HCT116 (cell line): ENCODE measurements at regions not wholly inside any gene's neighbourhood (a gene's known extent, or its start where the extent isn't known, plus 50 kb on each side); places are given as distances from the start of the nearest gene placed in this dataset.

ENCODE experiments used
- ATAC-seq: fragments of 200-7000 bp; cut with Tn5 transposase; 2 replicates; pipeline ENCODE4 v1.9.1; 2020; ENCODE audit warnings: mild to moderate bottlenecking, moderate library complexity
- BruUV-seq: library from RNA; stranded (reverse); fragments of 400-500 nt; replicated peaks from 2 replicates; lab custom pipeline; 2021; lab: Mats Ljungman, UMichigan
- CTCF ChIA-PET: fragments of 300-600 bp; sonication (Branson Sonifier 250); formaldehyde crosslinking; loops from one replicate; lab custom pipeline; 2021; ENCODE audit warnings: antibody characterized with exemption; lab: Charles Lee
- POLR2A ChIA-PET: fragments of 300-600, 350-600 bp; sonication (Branson Sonifier 250); formaldehyde crosslinking; loops from one replicate; lab custom pipeline; 2021; ENCODE audit warnings: antibody characterized with exemption; lab: Charles Lee
- RAD21 ChIA-PET, 2 experiments: fragments of 300-600 bp; sonication (Branson Sonifier 250); formaldehyde crosslinking; loops; one replicate each; lab custom pipeline; 2023; ENCODE audit warnings: low total read pairs in 2 of 2; ENCODE audit not compliant: uncharacterized antibody in 2 of 2, unreplicated experiment in 2 of 2, low non-redundant PET in 1 of 2; lab: Charles Lee
- DNase-seq: peaks from one replicate; pipeline ENCODE4 v3.0.0-alpha.2; 2010; ENCODE audit warnings: low read depth, low spot score
- H2AFZ ChIP-seq: fragments of 200-600 bp; shearing (Covaris generic), sonication (generic); 2 replicates; pipeline ENCODE4 v1.6.1; 2017; ENCODE audit warnings: low read depth, mixed run types, mixed read lengths, antibody characterized with exemption, low read length; ENCODE audit not compliant: poor library complexity, severe bottlenecking
- H3K27ac ChIP-seq: 2 replicates; pipeline ENCODE4 v1.5.1; 2012; ENCODE audit warnings: low read depth, low read length
- H3K27me3 ChIP-seq: fragments of 200-600 bp; sonication (generic); 2 replicates; pipeline ENCODE4 v1.6.1; 2016; ENCODE audit warnings: mixed run types, low read length, mixed read lengths; ENCODE audit not compliant: insufficient read depth
- H3K36me3 ChIP-seq, 2 experiments: fragments of 200-500 bp in 1 of 2; fragments of 200-600 bp in 1 of 2; sonication (Bioruptor generic) in 1 of 2; sonication (generic) in 1 of 2; 2 replicates each; pipeline versions ENCODE4 v1.5.1 to v1.6.1; 2014 to 2016; ENCODE audit warnings: low read length in 2 of 2, inconsistent platforms in 1 of 2, mixed read lengths in 1 of 2, mixed run types in 1 of 2; ENCODE audit not compliant: insufficient read depth in 2 of 2, control insufficient read depth in 1 of 2
- H3K4me1 ChIP-seq, 2 experiments: fragments of 200-600 bp in 1 of 2; sonication (generic) in 1 of 2; 2 replicates each; pipeline versions ENCODE4 v1.5.1 to v1.6.1; 2012 to 2017; ENCODE audit warnings: low read length in 2 of 2, inconsistent platforms in 1 of 2, mild to moderate bottlenecking in 1 of 2, mixed read lengths in 1 of 2, mixed run types in 1 of 2, moderate library complexity in 1 of 2; ENCODE audit not compliant: insufficient read depth in 2 of 2, control insufficient read depth in 1 of 2
- H3K4me2 ChIP-seq: fragments of 200-600 bp; sonication (generic); 2 replicates; pipeline ENCODE4 v1.6.1; 2017; ENCODE audit warnings: mixed run types, low read length, mixed read lengths
- H3K4me3 ChIP-seq, 2 experiments: fragments of 200-600 bp in 1 of 2; sonication (generic) in 1 of 2; replicated peaks in 1 of 2; 2 replicates each; pipeline ENCODE4 v1.5.1; 2011 to 2016; ENCODE audit warnings: low read length in 2 of 2, control low read depth in 1 of 2, low read depth in 1 of 2, mild to moderate bottlenecking in 1 of 2, mixed read lengths in 1 of 2, mixed run types in 1 of 2
- H3K79me2 ChIP-seq: fragments of 200-600 bp; sonication (generic); 2 replicates; pipeline ENCODE4 v1.6.1; 2017; ENCODE audit warnings: mild to moderate bottlenecking, mixed run types, low read length, moderate library complexity, mixed read lengths; ENCODE audit not compliant: insufficient read depth
- H3K9ac ChIP-seq: fragments of 200-600 bp; sonication (generic); 2 replicates; pipeline ENCODE4 v1.6.1; 2016; ENCODE audit warnings: low read length, mixed read lengths
- H3K9me2 ChIP-seq: fragments of 200-600 bp; sonication (generic), shearing (Covaris generic); 2 replicates; pipeline ENCODE4 v1.6.1; 2017; ENCODE audit warnings: mixed run types, mild to moderate bottlenecking, moderate library complexity; ENCODE audit not compliant: insufficient read depth
- H3K9me3 ChIP-seq, 2 experiments: fragments of 200-500 bp in 1 of 2; fragments of 200-600 bp in 1 of 2; sonication (Bioruptor generic) in 1 of 2; sonication (generic) in 1 of 2; 2 replicates each; pipeline ENCODE4 v1.6.1; 2014 to 2017; ENCODE audit warnings: low read length in 2 of 2, mixed read lengths in 2 of 2, inconsistent platforms in 1 of 2, low read depth in 1 of 2, mild to moderate bottlenecking in 1 of 2, mixed run types in 1 of 2, moderate library complexity in 1 of 2; ENCODE audit not compliant: control insufficient read depth in 1 of 2, insufficient read depth in 1 of 2
- H4K20me1 ChIP-seq: fragments of 200-600 bp; sonication (generic), shearing (Covaris generic); 2 replicates; pipeline ENCODE4 v1.6.1; 2017; ENCODE audit warnings: mixed run types, mild to moderate bottlenecking, moderate library complexity; ENCODE audit not compliant: insufficient read depth
- ATF3 ChIP-seq: IDR thresholded peaks from 2 replicates; pipeline ENCODE4 v1.6.1; 2012
- CBX3 ChIP-seq: IDR thresholded peaks from 2 replicates; pipeline ENCODE4 v1.6.1; 2012; ENCODE audit warnings: low read depth
- CEBPB ChIP-seq: IDR thresholded peaks from 2 replicates; pipeline ENCODE4 v1.6.1; 2012; ENCODE audit warnings: low read depth
- EGR1 ChIP-seq: IDR thresholded peaks from 2 replicates; pipeline ENCODE4 v1.6.1; 2012; ENCODE audit warnings: low read depth
- EZH2 ChIP-seq: fragments of 200-600 bp; sonication (generic); IDR thresholded peaks from 2 replicates; pipeline ENCODE4 v1.6.1; 2017; ENCODE audit warnings: antibody characterized with exemption, mixed run types
- EZH2phosphoT487 ChIP-seq: fragments of 200-600 bp; IDR thresholded peaks from 2 replicates; pipeline ENCODE4 v1.6.1; 2018; ENCODE audit warnings: antibody characterized with exemption, borderline replicate concordance
- FOSL1 ChIP-seq: IDR thresholded peaks from 2 replicates; pipeline ENCODE4 v1.6.1; 2012; ENCODE audit warnings: low read depth
- JUND ChIP-seq: IDR thresholded peaks from 2 replicates; pipeline ENCODE4 v1.6.1; 2012
- MAX ChIP-seq: IDR thresholded peaks from 2 replicates; pipeline ENCODE4 v1.6.1; 2012
- POLR2AphosphoS5 ChIP-seq: IDR thresholded peaks from 2 replicates; pipeline ENCODE4 v1.6.1; 2011; ENCODE audit warnings: mild to moderate bottlenecking, low read depth, low read length, moderate library complexity
- RAD21 ChIP-seq: IDR thresholded peaks from 2 replicates; pipeline ENCODE4 v1.6.1; 2012; ENCODE audit warnings: low read depth, mild to moderate bottlenecking
- SP1 ChIP-seq: IDR thresholded peaks from 2 replicates; pipeline ENCODE4 v1.6.1; 2012; ENCODE audit warnings: low read depth
- SRF ChIP-seq: IDR thresholded peaks from 2 replicates; pipeline ENCODE4 v1.6.1; 2012; ENCODE audit warnings: low read depth
- TCF7L2 ChIP-seq: IDR thresholded peaks from 2 replicates; pipeline ENCODE4 v1.7.0; 2011; ENCODE audit warnings: borderline replicate concordance, inconsistent platforms; ENCODE audit not compliant: insufficient read depth, insufficient read length; ENCODE audit errors: extremely low read depth
- YY1 ChIP-seq: IDR thresholded peaks from 2 replicates; pipeline ENCODE4 v1.6.1; 2011; ENCODE audit warnings: low read length, low read depth, moderate library complexity, mild to moderate bottlenecking; ENCODE audit not compliant: insufficient replicate concordance; ENCODE audit errors: extremely low read depth
- ZBTB33 ChIP-seq: IDR thresholded peaks from 2 replicates; pipeline ENCODE4 v1.6.1; 2011; ENCODE audit warnings: mild to moderate bottlenecking, low read length, moderate library complexity; ENCODE audit not compliant: insufficient replicate concordance; ENCODE audit errors: extremely low read depth
- ZFX ChIP-seq: fragments of 450-650 bp; IDR thresholded peaks from 2 replicates; pipeline ENCODE4 v1.6.1; 2017
- ZNF274 ChIP-seq: fragments of 200-500 bp; sonication (Bioruptor generic); IDR thresholded peaks from 2 replicates; pipeline ENCODE4 v1.6.1; 2014; ENCODE audit warnings: mild to moderate bottlenecking, low read depth, low read length, inconsistent platforms
- intact Hi-C: fragments of 100-400 bp; cut with micrococcal nuclease; formaldehyde crosslinking; loops from 2 replicates; pipeline ENCODE4 v1.10.0; 2022

- Histone ChIP-seq H3K27me3 (no peaks in the 10 kb centered on the region), H4K20me1 (no peaks in the 10 kb centered on the region), H3K9me3 (no peaks in the 10 kb centered on the region), H3K27ac (no peak overlapping the region), H3K4me1 (peaks cover 0 to 10% of the 10 kb centered on the region in 2 experiments; a peak in 2 of 4 replicates), H3K4me2 (no peak overlapping the region), H3K9me2 (no peaks in the 10 kb centered on the region), H3K36me3 (no peaks in the 10 kb centered on the region), H3K79me2 (no peaks in the 10 kb centered on the region), H2AFZ (peak overlapping the region; percentile 85), H3K9ac (no peak overlapping the region), H3K4me3 (no peak overlapping the region)
- POLR2A ChIA-PET = no interaction called here
- no peak for ATAC-seq
- CTCF ChIA-PET = interaction anchor here (0.8 to 2.6 kb wide), 2 partner anchors 20 to 34 kb away, joined by 3 to 34 read pairs; no protein-coding TSS in a partner anchor
- intact Hi-C loops = no loop called here
- no peak for TF ChIP-seq ZBTB33
- TF ChIP-seq CEBPB = no peak
- no peak for TF ChIP-seq ZFX
- no peak for TF ChIP-seq EZH2
- DNase-seq = no peak
- RAD21 ChIA-PET = no interaction called here
- no TSS peak for BruUV-seq
These were observed 65.8 kb upstream of the EMX2 start for GRCh38 chr10:117476716-117477115.

GRCh38 chr10:117476281-117476680, 66.3 kb upstream of the EMX2 start:
- Histone ChIP-seq H3K4me3 (no peak overlapping the region), H3K4me1 (peaks cover 0 to 10% of the 10 kb centered on the region in 2 experiments; a peak in 2 of 4 replicates), H3K9me2 (no peaks in the 10 kb centered on the region), H3K79me2 (no peaks in the 10 kb centered on the region), H4K20me1 (no peaks in the 10 kb centered on the region), H3K36me3 (no peaks in the 10 kb centered on the region), H3K4me2 (no peak overlapping the region), H2AFZ (peak overlapping the region; percentile 85), H3K9me3 (no peaks in the 10 kb centered on the region), H3K27me3 (no peaks in the 10 kb centered on the region), H3K9ac (no peak overlapping the region), H3K27ac (no peak overlapping the region)
- BruUV-seq = no TSS peak
- ChIA-PET CTCF (interaction anchor here (2.6 kb wide), 1 partner anchor 34 kb away, joined by 34 read pairs; no protein-coding TSS in a partner anchor), POLR2A (no interaction called here), RAD21 (no interaction called here)
- ATAC-seq = no peak
- intact Hi-C loops = no loop called here
- no peak for DNase-seq
- TF ChIP-seq TCF7L2 (no peak), EZH2phosphoT487 (no peak), RAD21 (no peak), POLR2AphosphoS5 (no peak), CBX3 (no peak), YY1 (no peak), ZBTB33 (no peak), CEBPB (no peak), FOSL1 (no peak), JUND (no peak), SP1 (no peak), ZNF274 (no peak), MAX (no peak), ATF3 (no peak), SRF (no peak), EGR1 (no peak)
